ENCODE measurements at regions not wholly inside any gene's neighbourhood (a gene's known extent, or its start where the extent isn't known, plus 50 kb on each side); places are given as distances from the start of the nearest gene placed in this dataset.

- TF ChIP-seq CTCF (IDR thresholded peaks at IDR 0.05) (no peak), POLR2A (IDR thresholded peaks at IDR 0.05) (no peak)
These were observed 377.3 kb upstream of the RBFOX1 start for GRCh38 chr16:6955303-6955702.

All from heart left ventricle (tissue), 13 donors.